GM23338 (cell line): ENCODE measurements at regions not wholly inside any gene's neighbourhood (a gene's known extent, or its start where the extent isn't known, plus 50 kb on each side); places are given as distances from the start of the nearest gene placed in this dataset.

ENCODE experiments used
- ATAC-seq: fragments of 200-7000 bp; cut with Tn5 transposase; 3 replicates; pipeline ENCODE4 v1.9.1; 2020
- DNase-seq: peaks from one replicate; pipeline ENCODE4 v3.0.0-alpha.2; 2015; ENCODE audit warnings: low spot score
- H2AFZ ChIP-seq: fragments of 200-600 bp; sonication (generic); 2 replicates; pipeline ENCODE4 v1.8.0; 2016; ENCODE audit warnings: antibody characterized with exemption, mild to moderate bottlenecking, moderate library complexity
- H3F3A ChIP-seq: fragments of 200-600 bp; sonication (generic); replicated peaks from 2 replicates; pipeline ENCODE4 v1.8.0; 2017; ENCODE audit warnings: antibody characterized with exemption, mixed run types, low read depth
- H3K27ac ChIP-seq: fragments of 200-600 bp; sonication (generic); 2 replicates; pipeline ENCODE4 v1.6.1; 2016; ENCODE audit warnings: low read depth
- H3K27me3 ChIP-seq: fragments of 200-600 bp; sonication (generic); 2 replicates; pipeline ENCODE4 v1.8.0; 2016; ENCODE audit warnings: mild to moderate bottlenecking, mixed run types, moderate library complexity; ENCODE audit not compliant: insufficient read depth
- H3K36me3 ChIP-seq: fragments of 200-600 bp; sonication (generic); 2 replicates; pipeline ENCODE4 v1.8.0; 2016; ENCODE audit warnings: mild to moderate bottlenecking; ENCODE audit not compliant: insufficient read depth
- H3K4me1 ChIP-seq: fragments of 200-600 bp; sonication (generic); 2 replicates; pipeline ENCODE4 v1.8.0; 2016; ENCODE audit warnings: mild to moderate bottlenecking, moderate library complexity; ENCODE audit not compliant: insufficient read depth
- H3K4me2 ChIP-seq: fragments of 200-600 bp; sonication (generic); 2 replicates; pipeline ENCODE4 v1.7.1; 2017; ENCODE audit warnings: mixed run types
- H3K4me3 ChIP-seq: fragments of 200-600 bp; sonication (generic); 2 replicates; pipeline ENCODE4 v1.6.1; 2016; ENCODE audit warnings: mixed run types
- H3K79me2 ChIP-seq: fragments of 200-600 bp; sonication (generic); replicated peaks from 2 replicates; pipeline ENCODE4 v1.8.0; 2017; ENCODE audit warnings: mild to moderate bottlenecking; ENCODE audit not compliant: insufficient read depth
- H3K9me2 ChIP-seq: fragments of 200-600 bp; sonication (generic); 2 replicates; pipeline ENCODE4 v1.8.0; 2017; ENCODE audit not compliant: insufficient read depth
- H4K20me1 ChIP-seq: fragments of 200-600 bp; sonication (generic); replicated peaks from 2 replicates; pipeline ENCODE4 v1.8.0; 2017; ENCODE audit warnings: mild to moderate bottlenecking; ENCODE audit not compliant: insufficient read depth
- H3K27ac Mint-ChIP-seq: 2 replicates; pipeline ENCODE4 v1.8.0; 2020; ENCODE audit warnings: inconsistent platforms, mild to moderate bottlenecking, moderate library complexity, mixed read lengths
- H3K27me3 Mint-ChIP-seq: 3 replicates; pipeline ENCODE4 v1.8.0; 2022; ENCODE audit warnings: low read depth, mild to moderate bottlenecking, moderate library complexity, mixed read lengths, inconsistent platforms; ENCODE audit not compliant: insufficient read depth, poor library complexity
- H3K36me3 Mint-ChIP-seq: 3 replicates; pipeline ENCODE4 v1.8.0; 2021; ENCODE audit warnings: low read depth, mild to moderate bottlenecking, inconsistent platforms, moderate library complexity, mixed read lengths
- H3K4me1 Mint-ChIP-seq: 3 replicates; pipeline ENCODE4 v1.8.0; 2020; ENCODE audit warnings: mild to moderate bottlenecking, inconsistent platforms, mixed read lengths
- H3K4me3 Mint-ChIP-seq: 3 replicates; pipeline ENCODE4 v1.8.0; 2021; ENCODE audit warnings: moderate library complexity, mild to moderate bottlenecking, inconsistent platforms, mixed read lengths
- H3K9me3 Mint-ChIP-seq: 3 replicates; pipeline ENCODE4 v1.8.0; 2020; ENCODE audit warnings: moderate library complexity, mild to moderate bottlenecking, inconsistent platforms, mixed read lengths
- CREB1 ChIP-seq: fragments of 250-450 bp; sonication (Bioruptor Pico); IDR thresholded peaks from 2 replicates; pipeline ENCODE4 v1.5.0; 2020; ENCODE audit warnings: low read depth, mild to moderate bottlenecking, moderate library complexity
- EZH2 ChIP-seq: fragments of 200-600 bp; sonication (generic); IDR thresholded peaks from one replicate; pipeline ENCODE4 v1.8.0; 2017; ENCODE audit warnings: antibody characterized with exemption, mild to moderate bottlenecking, low read depth; ENCODE audit not compliant: unreplicated experiment
- EZH2phosphoT487 ChIP-seq: fragments of 200-600 bp; sonication (generic); IDR thresholded peaks from one replicate; pipeline ENCODE4 v1.8.1; 2018; ENCODE audit warnings: antibody characterized with exemption; ENCODE audit not compliant: unreplicated experiment
- JUNB ChIP-seq: IDR thresholded peaks from one replicate; pipeline ENCODE4 v1.6.1; 2016; ENCODE audit warnings: antibody characterized with exemption; ENCODE audit not compliant: unreplicated experiment
- NANOG ChIP-seq: IDR thresholded peaks from 2 replicates; pipeline ENCODE4 v1.6.1; 2016; ENCODE audit warnings: antibody characterized with exemption, borderline replicate concordance
- POLR2AphosphoS5 ChIP-seq: IDR thresholded peaks from 2 replicates; pipeline ENCODE4 v1.6.1; 2016; ENCODE audit warnings: antibody characterized with exemption, low read depth
- STAT1 ChIP-seq: IDR thresholded peaks from one replicate; pipeline ENCODE4 v1.6.1; 2016; ENCODE audit warnings: antibody characterized with exemption; ENCODE audit not compliant: unreplicated experiment
- ZNF114 ChIP-seq: fragments of 250-450 bp; sonication (Bioruptor Pico); IDR thresholded peaks from 2 replicates; pipeline ENCODE4 v1.5.0; 2020; ENCODE audit warnings: mild to moderate bottlenecking, moderate library complexity
- ZNF331 ChIP-seq: fragments of 250-450 bp; sonication (Bioruptor Pico); IDR thresholded peaks from 2 replicates; pipeline ENCODE4 v1.5.0; 2020; ENCODE audit warnings: low read depth, mild to moderate bottlenecking, moderate library complexity
- TF ChIP-seq, protein P1 (sequence below): fragments of 250-450 bp; sonication (Bioruptor Pico); IDR thresholded peaks from 2 replicates; pipeline ENCODE4 v1.5.0; 2020; ENCODE audit warnings: mild to moderate bottlenecking, moderate library complexity
- TF ChIP-seq, protein P2 (sequence below), 2 experiments: fragments of 200-600 bp in 1 of 2; sonication (generic) in 1 of 2; conservative IDR thresholded peaks; 2 replicates each; pipeline versions ENCODE4 v1.5.1 to v1.6.1; 2016 to 2017; ENCODE audit warnings: antibody characterized with exemption in 2 of 2, low read depth in 2 of 2, mild to moderate bottlenecking in 2 of 2, moderate library complexity in 1 of 2
- TF ChIP-seq, protein P3 (sequence below): IDR thresholded peaks from one replicate; pipeline ENCODE4 v1.6.1; 2018; ENCODE audit warnings: antibody characterized with exemption; ENCODE audit not compliant: unreplicated experiment
- TF ChIP-seq, protein P4 (sequence below): IDR thresholded peaks from 2 replicates; pipeline ENCODE4 v1.6.1; 2016; ENCODE audit warnings: antibody characterized with exemption

DNA sequence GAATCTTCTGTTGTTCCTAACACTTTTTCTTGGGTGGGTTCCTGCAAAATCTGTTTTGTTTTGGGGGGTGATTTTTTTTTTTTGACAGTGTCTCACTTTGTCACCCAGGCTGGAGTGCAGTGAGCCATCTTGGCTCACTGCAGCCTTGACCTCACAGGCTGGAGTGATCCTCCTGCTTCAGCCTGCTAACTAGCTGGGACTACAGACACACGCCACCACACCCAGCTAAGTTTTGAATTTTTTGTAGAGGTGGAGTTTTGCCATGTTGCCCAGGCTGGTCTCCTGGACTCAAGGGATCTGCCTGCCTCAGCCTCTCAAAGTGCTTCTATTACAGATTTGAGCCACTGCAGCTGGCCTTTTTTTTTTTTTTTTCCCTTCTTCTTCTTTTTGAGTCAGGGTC is 60.5 kb upstream of the SNAP91 start:
- H3K4me3 Mint-ChIP-seq = no peak overlapping the region
- Histone ChIP-seq H3K4me1 (no peaks in the 10 kb centered on the region), H3F3A (no peaks in the 10 kb centered on the region), H2AFZ (0 out of 2 replicates have a peak overlapping the region, but pooled peaks have one; percentile 68), H3K27me3 (no peaks in the 10 kb centered on the region), H3K79me2 (no peaks in the 10 kb centered on the region), H3K36me3 (no peaks in the 10 kb centered on the region), H3K4me3 (no peak overlapping the region), H4K20me1 (no peaks in the 10 kb centered on the region), H3K4me2 (no peak overlapping the region), H3K9me2 (peaks cover 7% of the 10 kb centered on the region; the same call in 1 of the 2 replicates), H3K27ac (no peak overlapping the region)
- H3K4me1 Mint-ChIP-seq = no peaks in the 10 kb centered on the region; the same call in 2 of the 3 replicates
- no peaks in the 10 kb centered on the region for H3K36me3 Mint-ChIP-seq
- H3K27me3 Mint-ChIP-seq = no peaks in the 10 kb centered on the region
- TF ChIP-seq, protein P1, sequence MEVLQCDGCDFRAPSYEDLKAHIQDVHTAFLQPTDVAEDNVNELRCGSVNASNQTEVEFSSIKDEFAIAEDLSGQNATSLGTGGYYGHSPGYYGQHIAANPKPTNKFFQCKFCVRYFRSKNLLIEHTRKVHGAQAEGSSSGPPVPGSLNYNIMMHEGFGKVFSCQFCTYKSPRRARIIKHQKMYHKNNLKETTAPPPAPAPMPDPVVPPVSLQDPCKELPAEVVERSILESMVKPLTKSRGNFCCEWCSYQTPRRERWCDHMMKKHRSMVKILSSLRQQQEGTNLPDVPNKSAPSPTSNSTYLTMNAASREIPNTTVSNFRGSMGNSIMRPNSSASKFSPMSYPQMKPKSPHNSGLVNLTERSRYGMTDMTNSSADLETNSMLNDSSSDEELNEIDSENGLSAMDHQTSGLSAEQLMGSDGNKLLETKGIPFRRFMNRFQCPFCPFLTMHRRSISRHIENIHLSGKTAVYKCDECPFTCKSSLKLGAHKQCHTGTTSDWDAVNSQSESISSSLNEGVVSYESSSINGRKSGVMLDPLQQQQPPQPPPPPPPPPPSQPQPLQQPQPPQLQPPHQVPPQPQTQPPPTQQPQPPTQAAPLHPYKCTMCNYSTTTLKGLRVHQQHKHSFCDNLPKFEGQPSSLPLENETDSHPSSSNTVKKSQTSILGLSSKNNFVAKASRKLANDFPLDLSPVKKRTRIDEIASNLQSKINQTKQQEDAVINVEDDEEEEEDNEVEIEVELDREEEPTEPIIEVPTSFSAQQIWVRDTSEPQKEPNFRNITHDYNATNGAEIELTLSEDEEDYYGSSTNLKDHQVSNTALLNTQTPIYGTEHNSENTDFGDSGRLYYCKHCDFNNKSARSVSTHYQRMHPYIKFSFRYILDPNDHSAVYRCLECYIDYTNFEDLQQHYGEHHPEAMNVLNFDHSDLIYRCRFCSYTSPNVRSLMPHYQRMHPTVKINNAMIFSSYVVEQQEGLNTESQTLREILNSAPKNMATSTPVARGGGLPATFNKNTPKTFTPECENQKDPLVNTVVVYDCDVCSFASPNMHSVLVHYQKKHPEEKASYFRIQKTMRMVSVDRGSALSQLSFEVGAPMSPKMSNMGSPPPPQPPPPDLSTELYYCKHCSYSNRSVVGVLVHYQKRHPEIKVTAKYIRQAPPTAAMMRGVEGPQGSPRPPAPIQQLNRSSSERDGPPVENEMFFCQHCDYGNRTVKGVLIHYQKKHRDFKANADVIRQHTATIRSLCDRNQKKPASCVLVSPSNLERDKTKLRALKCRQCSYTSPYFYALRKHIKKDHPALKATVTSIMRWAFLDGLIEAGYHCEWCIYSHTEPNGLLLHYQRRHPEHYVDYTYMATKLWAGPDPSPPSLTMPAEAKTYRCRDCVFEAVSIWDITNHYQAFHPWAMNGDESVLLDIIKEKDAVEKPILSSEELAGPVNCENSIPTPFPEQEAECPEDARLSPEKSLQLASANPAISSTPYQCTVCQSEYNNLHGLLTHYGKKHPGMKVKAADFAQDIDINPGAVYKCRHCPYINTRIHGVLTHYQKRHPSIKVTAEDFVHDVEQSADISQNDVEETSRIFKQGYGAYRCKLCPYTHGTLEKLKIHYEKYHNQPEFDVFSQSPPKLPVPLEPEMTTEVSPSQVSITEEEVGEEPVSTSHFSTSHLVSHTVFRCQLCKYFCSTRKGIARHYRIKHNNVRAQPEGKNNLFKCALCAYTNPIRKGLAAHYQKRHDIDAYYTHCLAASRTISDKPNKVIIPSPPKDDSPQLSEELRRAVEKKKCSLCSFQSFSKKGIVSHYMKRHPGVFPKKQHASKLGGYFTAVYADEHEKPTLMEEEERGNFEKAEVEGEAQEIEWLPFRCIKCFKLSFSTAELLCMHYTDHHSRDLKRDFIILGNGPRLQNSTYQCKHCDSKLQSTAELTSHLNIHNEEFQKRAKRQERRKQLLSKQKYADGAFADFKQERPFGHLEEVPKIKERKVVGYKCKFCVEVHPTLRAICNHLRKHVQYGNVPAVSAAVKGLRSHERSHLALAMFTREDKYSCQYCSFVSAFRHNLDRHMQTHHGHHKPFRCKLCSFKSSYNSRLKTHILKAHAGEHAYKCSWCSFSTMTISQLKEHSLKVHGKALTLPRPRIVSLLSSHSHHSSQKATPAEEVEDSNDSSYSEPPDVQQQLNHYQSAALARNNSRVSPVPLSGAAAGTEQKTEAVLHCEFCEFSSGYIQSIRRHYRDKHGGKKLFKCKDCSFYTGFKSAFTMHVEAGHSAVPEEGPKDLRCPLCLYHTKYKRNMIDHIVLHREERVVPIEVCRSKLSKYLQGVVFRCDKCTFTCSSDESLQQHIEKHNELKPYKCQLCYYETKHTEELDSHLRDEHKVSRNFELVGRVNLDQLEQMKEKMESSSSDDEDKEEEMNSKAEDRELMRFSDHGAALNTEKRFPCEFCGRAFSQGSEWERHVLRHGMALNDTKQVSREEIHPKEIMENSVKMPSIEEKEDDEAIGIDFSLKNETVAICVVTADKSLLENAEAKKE (CRISPR knock-in tag) = no peak
- TF ChIP-seq, protein P2, sequence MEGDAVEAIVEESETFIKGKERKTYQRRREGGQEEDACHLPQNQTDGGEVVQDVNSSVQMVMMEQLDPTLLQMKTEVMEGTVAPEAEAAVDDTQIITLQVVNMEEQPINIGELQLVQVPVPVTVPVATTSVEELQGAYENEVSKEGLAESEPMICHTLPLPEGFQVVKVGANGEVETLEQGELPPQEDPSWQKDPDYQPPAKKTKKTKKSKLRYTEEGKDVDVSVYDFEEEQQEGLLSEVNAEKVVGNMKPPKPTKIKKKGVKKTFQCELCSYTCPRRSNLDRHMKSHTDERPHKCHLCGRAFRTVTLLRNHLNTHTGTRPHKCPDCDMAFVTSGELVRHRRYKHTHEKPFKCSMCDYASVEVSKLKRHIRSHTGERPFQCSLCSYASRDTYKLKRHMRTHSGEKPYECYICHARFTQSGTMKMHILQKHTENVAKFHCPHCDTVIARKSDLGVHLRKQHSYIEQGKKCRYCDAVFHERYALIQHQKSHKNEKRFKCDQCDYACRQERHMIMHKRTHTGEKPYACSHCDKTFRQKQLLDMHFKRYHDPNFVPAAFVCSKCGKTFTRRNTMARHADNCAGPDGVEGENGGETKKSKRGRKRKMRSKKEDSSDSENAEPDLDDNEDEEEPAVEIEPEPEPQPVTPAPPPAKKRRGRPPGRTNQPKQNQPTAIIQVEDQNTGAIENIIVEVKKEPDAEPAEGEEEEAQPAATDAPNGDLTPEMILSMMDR (conservative IDR thresholded peaks at IDR 0.05; ENCODE audit: low read depth in 2 of 2) = no peak
- TF ChIP-seq CREB1 (CRISPR knock-in tag) = no peak
- no peak for TF ChIP-seq NANOG
- no peak for TF ChIP-seq ZNF331
- TF ChIP-seq STAT1 = no peak
- TF ChIP-seq, protein P3, sequence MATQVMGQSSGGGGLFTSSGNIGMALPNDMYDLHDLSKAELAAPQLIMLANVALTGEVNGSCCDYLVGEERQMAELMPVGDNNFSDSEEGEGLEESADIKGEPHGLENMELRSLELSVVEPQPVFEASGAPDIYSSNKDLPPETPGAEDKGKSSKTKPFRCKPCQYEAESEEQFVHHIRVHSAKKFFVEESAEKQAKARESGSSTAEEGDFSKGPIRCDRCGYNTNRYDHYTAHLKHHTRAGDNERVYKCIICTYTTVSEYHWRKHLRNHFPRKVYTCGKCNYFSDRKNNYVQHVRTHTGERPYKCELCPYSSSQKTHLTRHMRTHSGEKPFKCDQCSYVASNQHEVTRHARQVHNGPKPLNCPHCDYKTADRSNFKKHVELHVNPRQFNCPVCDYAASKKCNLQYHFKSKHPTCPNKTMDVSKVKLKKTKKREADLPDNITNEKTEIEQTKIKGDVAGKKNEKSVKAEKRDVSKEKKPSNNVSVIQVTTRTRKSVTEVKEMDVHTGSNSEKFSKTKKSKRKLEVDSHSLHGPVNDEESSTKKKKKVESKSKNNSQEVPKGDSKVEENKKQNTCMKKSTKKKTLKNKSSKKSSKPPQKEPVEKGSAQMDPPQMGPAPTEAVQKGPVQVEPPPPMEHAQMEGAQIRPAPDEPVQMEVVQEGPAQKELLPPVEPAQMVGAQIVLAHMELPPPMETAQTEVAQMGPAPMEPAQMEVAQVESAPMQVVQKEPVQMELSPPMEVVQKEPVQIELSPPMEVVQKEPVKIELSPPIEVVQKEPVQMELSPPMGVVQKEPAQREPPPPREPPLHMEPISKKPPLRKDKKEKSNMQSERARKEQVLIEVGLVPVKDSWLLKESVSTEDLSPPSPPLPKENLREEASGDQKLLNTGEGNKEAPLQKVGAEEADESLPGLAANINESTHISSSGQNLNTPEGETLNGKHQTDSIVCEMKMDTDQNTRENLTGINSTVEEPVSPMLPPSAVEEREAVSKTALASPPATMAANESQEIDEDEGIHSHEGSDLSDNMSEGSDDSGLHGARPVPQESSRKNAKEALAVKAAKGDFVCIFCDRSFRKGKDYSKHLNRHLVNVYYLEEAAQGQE = no peak
- TF ChIP-seq JUNB = no peak
- no peak for TF ChIP-seq POLR2AphosphoS5
- no peak for TF ChIP-seq ZNF114 (CRISPR knock-in tag)
- TF ChIP-seq EZH2 = no peak
- TF ChIP-seq, protein P4, sequence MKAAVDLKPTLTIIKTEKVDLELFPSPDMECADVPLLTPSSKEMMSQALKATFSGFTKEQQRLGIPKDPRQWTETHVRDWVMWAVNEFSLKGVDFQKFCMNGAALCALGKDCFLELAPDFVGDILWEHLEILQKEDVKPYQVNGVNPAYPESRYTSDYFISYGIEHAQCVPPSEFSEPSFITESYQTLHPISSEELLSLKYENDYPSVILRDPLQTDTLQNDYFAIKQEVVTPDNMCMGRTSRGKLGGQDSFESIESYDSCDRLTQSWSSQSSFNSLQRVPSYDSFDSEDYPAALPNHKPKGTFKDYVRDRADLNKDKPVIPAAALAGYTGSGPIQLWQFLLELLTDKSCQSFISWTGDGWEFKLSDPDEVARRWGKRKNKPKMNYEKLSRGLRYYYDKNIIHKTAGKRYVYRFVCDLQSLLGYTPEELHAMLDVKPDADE = no peak
- TF ChIP-seq EZH2phosphoT487 = no peak
- peaks cover 8% of the 10 kb centered on the region; the same call in 2 of the 3 replicates for H3K9me3 Mint-ChIP-seq
- DNase-seq (no peak), ATAC-seq (no peak)
- H3K27ac Mint-ChIP-seq = no peak overlapping the region
